ENCODE measurements at regions not wholly inside any gene's neighbourhood (a gene's known extent, or its start where the extent isn't known, plus 50 kb on each side); places are given as distances from the start of the nearest gene placed in this dataset.
A peak's percentile ranks its signal among the peaks of the same experiment; 100 is the strongest.

- peak; percentile 23 for DNase-seq
Measured at GRCh38 chr6:22954749-22955385, 385.5 kb downstream of the HDGFL1 start.

GRCh38 chr6:22956029-22956681 lies 386.8 kb downstream of the HDGFL1 start:
- DNase-seq, result peak; percentile 62

GRCh38 chr6:22958677-22959076 lies 389.3 kb downstream of the HDGFL1 start:
- no peak for DNase-seq

GRCh38 chr6:22959571-22959970 lies 390.2 kb downstream of the HDGFL1 start:
- DNase-seq, result no peak

- no peak for DNase-seq
Measured at GRCh38 chr6:22964334-22964733, 395.0 kb downstream of the HDGFL1 start.

- DNase-seq, result no peak
Measured at GRCh38 chr6:22965889-22966288, 396.5 kb downstream of the HDGFL1 start.

- DNase-seq, result no peak
Measured at GRCh38 chr6:22966691-22967422, 397.5 kb downstream of the HDGFL1 start.

GRCh38 chr6:22970004-22970403 lies 400.6 kb downstream of the HDGFL1 start:
- no peak for DNase-seq

GRCh38 chr6:22972771-22973170 lies 403.4 kb downstream of the HDGFL1 start:
- no peak for DNase-seq

- DNase-seq, result no peak
Measured at GRCh38 chr6:22975079-22975478, 405.7 kb downstream of the HDGFL1 start.

- no peak for DNase-seq
Measured at GRCh38 chr6:22980446-22980845, 411.1 kb downstream of the HDGFL1 start.

GRCh38 chr6:23002044-23002619 lies 432.8 kb downstream of the HDGFL1 start:
- no peak for DNase-seq

- DNase-seq, result no peak
Measured at GRCh38 chr6:23003671-23004467, 434.5 kb downstream of the HDGFL1 start.

- no peak for DNase-seq
Measured at GRCh38 chr6:23006656-23007055, 437.3 kb downstream of the HDGFL1 start.

- no peak for DNase-seq
Measured at GRCh38 chr6:23011615-23012014, 442.2 kb downstream of the HDGFL1 start.

- DNase-seq, result no peak
Measured at GRCh38 chr6:23013776-23014175, 444.4 kb downstream of the HDGFL1 start.

GRCh38 chr6:23016696-23017095 lies 447.3 kb downstream of the HDGFL1 start:
- peak; percentile 19 for DNase-seq

- DNase-seq, result no peak
Measured at GRCh38 chr6:23021487-23021886, 452.1 kb downstream of the HDGFL1 start.

- DNase-seq, result no peak
Measured at GRCh38 chr6:23027281-23027680, 457.9 kb downstream of the HDGFL1 start.

GRCh38 chr6:23031986-23032385 lies 462.6 kb downstream of the HDGFL1 start:
- DNase-seq, result no peak

GRCh38 chr6:23034926-23035325 lies 465.6 kb downstream of the HDGFL1 start:
- no peak for DNase-seq

GRCh38 chr6:23036406-23036983 lies 467.1 kb downstream of the HDGFL1 start:
- no peak for DNase-seq

- DNase-seq, result no peak
Measured at GRCh38 chr6:23040899-23041298, 471.5 kb downstream of the HDGFL1 start.

All from RPMI8226 (cell line).